Neural crest cell (in vitro differentiated cells): ENCODE measurements at regions not wholly inside any gene's neighbourhood (a gene's known extent, or its start where the extent isn't known, plus 50 kb on each side); places are given as distances from the start of the nearest gene placed in this dataset.
"Not testable (repeated sequence)": the region's sequence is repeated elsewhere in the genome, so short reads cannot be mapped to it uniquely, and the experiment has no call there.

ENCODE experiments used
- DNase-seq: peaks from one replicate; pipeline ENCODE4 v3.0.0; 2021; ENCODE audit warnings: low read depth, mixed read lengths, low spot score
- H3K27ac Mint-ChIP-seq: one replicate; pipeline ENCODE4 v1.8.0; 2021; ENCODE audit warnings: mild to moderate bottlenecking, mixed read lengths; ENCODE audit not compliant: unreplicated experiment
- H3K27me3 Mint-ChIP-seq: 2 replicates; pipeline ENCODE4 v1.8.0; 2021; ENCODE audit warnings: low read depth, mild to moderate bottlenecking, mixed read lengths
- H3K36me3 Mint-ChIP-seq: 2 replicates; pipeline ENCODE4 v1.8.0; 2021; ENCODE audit warnings: low read depth, mild to moderate bottlenecking, mixed read lengths
- H3K4me1 Mint-ChIP-seq: 2 replicates; pipeline ENCODE4 v1.8.0; 2021; ENCODE audit warnings: mixed read lengths
- H3K4me3 Mint-ChIP-seq: one replicate; pipeline ENCODE4 v1.8.0; 2021; ENCODE audit warnings: mild to moderate bottlenecking, mixed read lengths
- H3K9me3 Mint-ChIP-seq: 2 replicates; pipeline ENCODE4 v1.8.0; 2021; ENCODE audit warnings: mixed read lengths
- CTCF ChIP-seq: fragments of 200-600 bp; sonication (generic); conservative IDR thresholded peaks from 2 replicates; pipeline ENCODE4 v1.5.0; 2021; ENCODE audit warnings: antibody characterized with exemption, mild to moderate bottlenecking

DNA sequence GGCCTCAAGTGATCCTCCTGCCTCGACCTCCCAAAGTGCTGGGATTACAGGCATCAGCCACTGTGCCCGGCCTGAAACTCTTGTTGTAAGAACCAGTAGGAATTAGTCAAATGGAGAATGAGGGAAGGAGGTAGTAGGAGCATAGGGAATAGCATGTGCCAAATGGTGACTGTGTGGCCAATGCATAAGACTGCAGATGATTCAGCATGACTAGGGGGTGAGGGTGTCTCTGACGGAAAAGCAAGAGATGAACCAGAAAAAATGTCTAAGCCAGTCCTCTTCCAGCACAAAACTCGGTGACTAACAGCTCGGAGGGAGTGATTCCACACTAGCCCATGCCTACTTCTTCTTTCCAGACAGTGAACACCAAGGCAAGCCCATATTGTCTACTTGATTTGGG is 58.2 kb upstream of the DUSP21 start:
- Mint-ChIP-seq H3K4me1 (peaks cover 4% of the 10 kb centered on the region), H3K9me3 (peaks cover 2% of the 10 kb centered on the region), H3K27ac (no peak overlapping the region), H3K4me3 (no peak overlapping the region), H3K27me3 (no peaks in the 10 kb centered on the region), H3K36me3 (no peaks in the 10 kb centered on the region)
- DNase-seq: no peak
- no peak for TF ChIP-seq CTCF

DNA sequence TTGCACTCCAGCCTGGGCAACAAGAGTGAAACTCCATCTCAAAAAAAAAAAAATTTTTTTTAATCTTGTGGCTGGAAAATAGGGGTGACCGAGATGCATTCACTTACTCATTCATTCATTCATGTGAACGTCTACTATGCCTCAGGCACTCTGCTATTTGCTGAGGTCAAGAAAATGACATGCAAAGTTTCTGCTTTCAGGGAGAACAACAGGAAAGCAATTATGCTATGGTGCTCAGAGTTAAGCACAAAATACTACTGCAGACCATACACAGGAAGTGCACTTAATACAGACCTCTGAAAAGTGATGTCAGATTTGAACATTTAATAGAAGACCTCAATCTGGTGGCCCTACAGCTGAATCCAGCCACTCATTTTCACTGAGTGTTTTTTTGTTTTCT is 59.6 kb upstream of the DUSP21 start:
- H3K27ac Mint-ChIP-seq: no peak overlapping the region
- no peak for TF ChIP-seq CTCF

GRCh38 chrX:44778254-44778653 is 65.6 kb upstream of the DUSP21 start:
- Mint-ChIP-seq H3K4me3 (no peak overlapping the region), H3K4me1 (no peaks in the 10 kb centered on the region), H3K27me3 (no peaks in the 10 kb centered on the region), H3K9me3 (peaks cover 3% of the 10 kb centered on the region), H3K27ac (no peak overlapping the region), H3K36me3 (peaks cover 2% of the 10 kb centered on the region)
- no peak for DNase-seq
- TF ChIP-seq CTCF: no peak

More for the DNA sequence above, 59.6 kb upstream of the DUSP21 start:
- Mint-ChIP-seq H3K27me3 (no peaks in the 10 kb centered on the region), H3K4me3 (no peak overlapping the region), H3K9me3 (no peaks in the 10 kb centered on the region), H3K4me1 (peaks cover 4% of the 10 kb centered on the region), H3K36me3 (no peaks in the 10 kb centered on the region)
- DNase-seq: no peak

- Mint-ChIP-seq H3K4me3 (no peak overlapping the region), H3K27ac (no peak overlapping the region), H3K4me1 (no peaks in the 10 kb centered on the region), H3K9me3 (peaks cover 6% of the 10 kb centered on the region), H3K27me3 (no peaks in the 10 kb centered on the region), H3K36me3 (peaks cover 2% of the 10 kb centered on the region)
- no peak for TF ChIP-seq CTCF
- no peak for DNase-seq
Measured at GRCh38 chrX:44775726-44776125, 68.1 kb upstream of the DUSP21 start.

GRCh38 chrX:44774066-44774465 is 69.8 kb upstream of the DUSP21 start:
- H3K9me3 Mint-ChIP-seq, H3K4me3 Mint-ChIP-seq, DNase-seq, H3K36me3 Mint-ChIP-seq, H3K4me1 Mint-ChIP-seq, H3K27me3 Mint-ChIP-seq, H3K27ac Mint-ChIP-seq: not testable (repeated sequence)

- H3K36me3 Mint-ChIP-seq: no peaks in the 10 kb centered on the region
- no peak overlapping the region for H3K4me3 Mint-ChIP-seq
- H3K27ac Mint-ChIP-seq: no peak overlapping the region
- no peak for TF ChIP-seq CTCF
- no peaks in the 10 kb centered on the region for H3K27me3 Mint-ChIP-seq
- H3K9me3 Mint-ChIP-seq: peaks cover 6% of the 10 kb centered on the region
- DNase-seq: no peak
- H3K4me1 Mint-ChIP-seq: no peaks in the 10 kb centered on the region
Measured at GRCh38 chrX:44770121-44770520, 73.7 kb upstream of the DUSP21 start.
